IPS-NIHi7 (cell line): ENCODE measurements at regions not wholly inside any gene's neighbourhood (a gene's known extent, or its start where the extent isn't known, plus 50 kb on each side); places are given as distances from the start of the nearest gene placed in this dataset.
A peak's percentile ranks its signal among the peaks of the same experiment; 100 is the strongest.
"Not testable (repeated sequence)": the region's sequence is repeated elsewhere in the genome, so short reads cannot be mapped to it uniquely, and the experiment has no call there.

ENCODE experiments used
- DNase-seq: peaks from one replicate; pipeline ENCODE4 v3.0.0; 2012; ENCODE audit warnings: mixed read lengths; ENCODE audit errors: extremely low spot score

DNA sequence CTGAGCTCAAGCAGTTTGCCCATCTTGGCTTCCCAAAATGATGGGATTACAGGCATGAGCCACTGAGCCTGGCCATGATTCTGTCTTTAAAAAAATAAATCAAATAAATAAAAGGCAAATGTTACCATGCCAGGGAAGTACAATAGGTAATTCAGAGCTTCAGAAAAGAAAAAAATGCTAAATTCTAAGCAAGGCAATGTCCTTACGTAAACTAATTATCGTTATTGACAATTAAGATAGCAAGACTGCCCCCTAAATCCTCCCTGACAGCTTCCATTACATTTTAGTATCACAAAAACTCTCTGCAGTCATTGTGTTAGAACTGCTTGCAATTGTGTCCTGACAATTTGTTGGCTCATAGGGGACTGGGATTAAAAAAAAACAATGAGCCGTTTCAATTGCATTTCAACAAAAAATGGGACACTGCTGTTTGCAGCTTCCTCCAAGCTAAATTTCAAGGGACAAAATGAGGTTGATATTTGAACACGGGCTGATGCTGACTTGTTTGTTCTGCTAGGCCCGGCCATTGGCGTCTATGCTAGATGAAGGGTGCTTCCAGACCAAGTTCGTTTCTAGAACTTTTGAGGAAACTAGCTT lies 88.9 kb downstream of the MOGAT1 start:
- DNase-seq: no peak

DNA sequence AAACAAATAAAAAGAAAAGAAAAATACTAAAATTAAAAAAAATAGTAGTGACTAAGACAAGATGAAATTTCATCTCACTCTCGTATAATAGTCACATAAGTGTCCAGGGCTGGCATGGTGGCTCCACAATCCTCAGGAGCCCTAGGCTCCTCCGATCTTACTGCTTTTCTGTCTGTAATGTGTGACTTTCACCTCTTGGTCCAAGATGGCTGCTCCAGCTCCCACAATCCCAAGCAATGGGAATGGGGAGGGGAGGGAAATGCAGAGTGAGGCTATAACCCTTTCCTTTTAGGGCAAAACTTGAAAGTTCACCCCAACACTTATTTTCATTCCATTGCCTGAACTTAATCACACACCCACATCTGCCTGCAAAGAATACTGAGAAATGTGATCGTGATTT lies 90.4 kb downstream of the MOGAT1 start:
- no peak for DNase-seq

DNA sequence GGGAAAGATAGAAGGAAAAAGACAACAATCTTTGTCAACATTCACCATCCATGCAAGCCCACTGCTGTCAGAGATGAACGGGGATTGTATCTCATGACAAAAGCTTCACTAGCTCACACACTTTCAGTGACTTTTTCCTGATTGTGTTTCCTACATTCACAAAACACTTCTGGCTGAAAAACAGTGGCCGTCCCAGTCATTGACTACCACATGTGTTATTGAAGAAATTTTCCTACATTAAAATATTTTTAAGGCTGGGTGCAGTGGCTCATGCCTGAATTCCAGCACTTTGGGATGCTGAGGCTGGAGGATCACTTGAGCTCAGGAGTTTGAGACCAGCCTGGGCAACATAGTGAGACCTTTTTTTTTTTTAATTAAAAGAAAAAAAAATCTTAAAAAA lies 90.9 kb downstream of the MOGAT1 start:
- DNase-seq: no peak

DNA sequence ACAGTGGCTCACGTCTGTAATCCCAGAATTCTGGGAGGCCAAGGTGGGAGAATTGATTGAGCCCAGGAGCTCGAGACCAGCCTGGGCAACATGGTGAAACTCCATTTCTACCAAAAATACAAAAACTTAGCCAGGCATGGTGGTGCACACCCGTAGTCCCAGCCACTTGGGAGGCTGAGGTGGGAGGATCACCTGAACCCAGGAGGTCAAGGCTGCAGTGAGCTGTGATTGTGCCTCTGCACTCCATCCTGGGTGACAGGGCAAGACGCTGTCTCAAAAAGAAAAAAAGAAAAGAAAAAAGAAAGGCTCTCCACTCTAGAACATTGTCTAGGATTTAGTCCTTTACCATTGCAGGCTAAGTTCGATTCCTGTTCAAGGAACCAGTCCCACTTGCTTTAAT lies 94.4 kb downstream of the MOGAT1 start:
- DNase-seq: not testable (repeated sequence)

DNA sequence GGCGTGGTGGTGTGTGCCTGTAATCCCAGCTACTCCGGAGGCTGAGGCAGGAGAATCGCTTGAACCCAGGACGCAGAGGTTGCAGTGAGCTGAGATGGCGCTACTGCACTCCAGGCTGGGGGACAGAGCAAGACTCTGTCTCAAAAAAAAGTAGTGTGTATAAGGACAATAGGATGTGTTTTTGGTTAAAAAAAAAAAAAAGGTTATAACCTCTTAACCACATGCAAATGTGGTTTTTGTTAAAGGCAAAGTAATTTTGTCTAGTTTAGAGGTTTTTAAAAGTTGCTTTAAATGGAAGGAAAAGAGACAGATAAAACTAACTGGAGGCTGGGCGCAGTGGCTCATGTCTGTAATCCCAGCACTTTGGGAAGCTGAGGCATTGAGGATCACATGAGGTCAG lies 92.8 kb upstream of the ACSL3 start:
- not testable (repeated sequence) for DNase-seq

- DNase-seq: no peak
Observed at GRCh38 chr2:222769446-222769845, 91.4 kb upstream of the ACSL3 start.

DNA sequence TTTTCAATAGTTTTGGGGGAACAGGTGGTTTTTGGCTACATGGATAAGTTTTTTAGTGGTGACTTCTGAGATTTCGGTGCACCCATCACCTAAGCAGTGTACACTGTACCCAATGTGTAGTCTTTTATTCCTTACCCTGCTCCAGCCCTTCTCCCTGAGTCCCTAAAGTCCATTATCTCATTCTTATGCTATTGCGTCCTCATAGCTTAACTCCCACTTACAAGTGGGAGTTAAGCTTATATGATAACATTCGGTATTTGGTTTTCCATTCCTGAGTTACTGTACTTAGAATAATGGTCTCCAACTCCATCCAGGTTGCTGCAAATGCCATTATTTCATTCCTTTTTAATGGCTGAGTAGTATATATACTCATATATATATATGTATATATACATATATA lies 90.9 kb upstream of the ACSL3 start:
- DNase-seq: no peak

DNA sequence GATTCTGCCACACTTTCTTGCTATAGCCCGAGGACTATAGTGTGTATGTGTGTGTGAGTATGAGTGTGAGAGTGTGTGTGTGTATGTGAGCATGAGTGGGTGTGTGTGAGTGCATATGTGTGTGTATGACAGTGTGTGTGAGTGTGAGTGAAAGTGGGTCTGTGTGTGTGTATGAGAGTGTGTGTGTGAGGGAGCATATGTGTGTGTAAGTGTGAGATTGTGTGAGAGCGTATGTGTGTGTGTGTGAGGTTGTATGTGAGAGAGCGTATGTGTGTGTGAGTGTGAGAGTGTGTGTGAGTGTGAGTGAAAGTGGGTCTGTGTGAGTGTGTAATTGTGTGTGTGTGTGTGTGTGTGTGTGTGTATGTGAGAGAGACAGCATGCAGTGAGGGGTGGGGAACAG lies 89.0 kb upstream of the ACSL3 start:
- DNase-seq: no peak

GRCh38 chr2:222774941-222775340 lies 85.9 kb upstream of the ACSL3 start:
- no peak for DNase-seq

DNA sequence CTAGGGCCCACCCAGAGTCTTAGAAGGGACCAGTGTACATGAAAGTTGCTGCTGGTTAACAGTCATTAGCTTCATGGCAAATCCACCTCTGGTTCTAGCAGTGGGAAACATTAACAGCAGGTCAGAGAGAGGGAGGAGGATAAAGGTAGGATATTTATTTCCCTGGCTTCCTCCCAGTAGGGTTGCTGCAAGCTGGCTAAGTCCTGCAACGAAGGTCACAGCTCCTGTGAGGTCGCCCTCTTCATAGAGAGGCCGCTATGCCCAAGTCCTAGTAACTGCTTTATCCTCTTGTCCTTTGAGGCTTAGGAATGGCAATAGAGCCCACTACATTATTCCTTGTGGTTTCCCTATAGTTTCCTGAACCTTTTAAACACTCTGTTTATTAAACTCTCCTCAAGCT lies 84.0 kb upstream of the ACSL3 start:
- no peak for DNase-seq

GRCh38 chr2:222778400-222778799 lies 82.4 kb upstream of the ACSL3 start:
- no peak for DNase-seq

GRCh38 chr2:222779145-222779832 lies 81.5 kb upstream of the ACSL3 start:
- DNase-seq: no peak

- no peak for DNase-seq
Observed at GRCh38 chr2:222780051-222780450, 80.8 kb upstream of the ACSL3 start.

- DNase-seq: no peak
Observed at GRCh38 chr2:222782201-222782730, 78.6 kb upstream of the ACSL3 start.

DNA sequence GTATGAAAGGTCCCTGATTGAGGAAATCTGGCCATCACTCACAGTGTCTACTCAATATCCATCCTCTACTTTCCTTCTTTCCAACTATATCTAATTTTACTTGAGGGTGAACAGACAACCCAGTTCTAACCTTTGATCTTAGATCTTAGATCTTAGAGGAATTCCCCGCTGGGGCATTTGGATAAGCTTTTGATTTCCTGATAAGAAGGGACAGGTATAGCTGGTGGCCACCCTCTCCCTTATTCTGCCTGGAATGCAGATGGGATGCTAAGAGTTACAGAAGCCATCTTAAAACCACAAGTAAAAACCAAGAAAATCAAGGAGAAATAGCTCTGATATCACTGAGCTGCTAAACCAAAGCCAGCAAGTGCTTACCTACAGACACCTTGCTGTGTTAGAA lies 77.2 kb upstream of the ACSL3 start:
- no peak for DNase-seq

- no peak for DNase-seq
Observed at GRCh38 chr2:222790932-222791331, 69.9 kb upstream of the ACSL3 start.

DNA sequence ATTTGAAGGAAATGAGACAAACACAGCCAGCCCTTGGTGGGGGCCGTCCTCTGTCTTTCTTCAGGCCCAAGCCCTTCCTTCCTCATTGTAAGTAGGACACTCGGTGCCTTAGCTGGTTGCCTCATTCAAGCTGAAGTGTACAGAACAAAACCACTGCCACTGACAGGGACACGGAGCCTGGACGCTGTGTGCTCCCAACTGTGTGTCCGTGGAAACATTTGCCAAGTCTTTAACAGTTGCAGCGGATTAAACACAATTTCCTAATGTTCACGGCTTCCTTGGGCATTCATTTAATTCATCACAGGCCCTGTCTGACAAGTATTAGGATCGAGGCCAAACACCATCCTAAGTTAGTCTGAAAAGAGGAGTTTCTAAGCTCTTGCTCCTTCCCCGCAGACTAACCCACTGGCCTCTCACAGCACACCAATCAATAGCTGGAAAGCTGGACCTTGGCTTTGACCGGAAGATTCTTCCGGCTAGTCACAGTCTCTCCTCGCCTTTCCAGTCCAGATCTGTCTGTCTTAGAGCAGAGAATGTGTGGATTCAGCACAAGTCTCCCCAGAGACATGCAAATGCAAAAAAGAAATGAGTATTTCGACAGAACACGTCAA lies 68.7 kb upstream of the ACSL3 start:
- no peak for DNase-seq

- DNase-seq: peak; percentile 46
Observed at GRCh38 chr2:222794585-222795449, 66.0 kb upstream of the ACSL3 start.

GRCh38 chr2:222795450-222796357 lies 65.1 kb upstream of the ACSL3 start:
- DNase-seq: no peak

GRCh38 chr2:222796413-222797103 lies 64.3 kb upstream of the ACSL3 start:
- DNase-seq: peak; percentile 35

- no peak for DNase-seq
Observed at GRCh38 chr2:222797261-222797660, 63.6 kb upstream of the ACSL3 start.
